ENCODE measurements at regions not wholly inside any gene's neighbourhood (a gene's known extent, or its start where the extent isn't known, plus 50 kb on each side); places are given as distances from the start of the nearest gene placed in this dataset.

- no peak for TF ChIP-seq CTCF (conservative IDR thresholded peaks at IDR 0.05; ENCODE audit: low read depth in 2 of 2)
- TF ChIP-seq REST (IDR thresholded peaks at IDR 0.05; ENCODE audit: unreplicated experiment): no peak
- TF ChIP-seq POLR2AphosphoS5 (IDR thresholded peaks at IDR 0.05; ENCODE audit: low read depth): no peak
Observed at GRCh38 chr9:14960881-14961280, 50.7 kb upstream of the FREM1 start.

All from GM23338 (cell line).